ENCODE measurements at regions not wholly inside any gene's neighbourhood (a gene's known extent, or its start where the extent isn't known, plus 50 kb on each side); places are given as distances from the start of the nearest gene placed in this dataset.

- Histone ChIP-seq H3K4me1 (replicated peaks; ENCODE audit: insufficient read depth) (no peaks in the 10 kb centered on the region), H4K20me1 (ENCODE audit: insufficient read depth) (no peaks in the 10 kb centered on the region), H3K9me3 (ENCODE audit: insufficient read depth, low read depth) (no peaks in the 10 kb centered on the region), H3K27ac (no peak overlapping the region), H3K4me2 (no peak overlapping the region), H3K27me3 (ENCODE audit: insufficient read depth, low read depth) (no peaks in the 10 kb centered on the region), H3K9me2 (ENCODE audit: insufficient read depth) (no peaks in the 10 kb centered on the region), H3F3A (ENCODE audit: insufficient read depth, low read depth) (no peaks in the 10 kb centered on the region), H2AFZ (no peak overlapping the region), H3K79me2 (ENCODE audit: low read depth) (no peaks in the 10 kb centered on the region), H3K4me3 (no peak overlapping the region), H3K36me3 (ENCODE audit: low read depth) (no peaks in the 10 kb centered on the region)
- ChIA-PET CTCF (no interaction called here), POLR2A (ENCODE audit: unreplicated experiment) (no interaction called here)
- intact Hi-C loops (cut with micrococcal nuclease; ENCODE audit: unreplicated experiment), result no loop called here
- no TSS peak for BruUV-seq (replicated peaks)
- TF ChIP-seq EZH2 (IDR thresholded peaks at IDR 0.05; ENCODE audit: low read depth), result no peak
- no peak for TF ChIP-seq CTCF (conservative IDR thresholded peaks at IDR 0.05)
- DNase-seq, result no peak
These were observed 235.8 kb downstream of the EPHA7 start for GRCh38 chr6:93183531-93183972.

- CTCF ChIA-PET, result no interaction called here
These were observed 236.3 kb downstream of the EPHA7 start for GRCh38 chr6:93182938-93183479.

GRCh38 chr6:93177918-93178317, 241.4 kb downstream of the EPHA7 start:
- Histone ChIP-seq H2AFZ (no peak overlapping the region), H3K36me3 (ENCODE audit: low read depth) (no peaks in the 10 kb centered on the region), H4K20me1 (ENCODE audit: insufficient read depth) (no peaks in the 10 kb centered on the region), H3K9me2 (ENCODE audit: insufficient read depth) (no peaks in the 10 kb centered on the region), H3K79me2 (ENCODE audit: low read depth) (no peaks in the 10 kb centered on the region), H3K4me2 (no peak overlapping the region), H3K27ac (no peak overlapping the region), H3K4me1 (replicated peaks; ENCODE audit: insufficient read depth) (no peaks in the 10 kb centered on the region), H3F3A (ENCODE audit: insufficient read depth, low read depth) (no peaks in the 10 kb centered on the region), H3K27me3 (ENCODE audit: insufficient read depth, low read depth) (no peaks in the 10 kb centered on the region), H3K4me3 (no peak overlapping the region), H3K9me3 (ENCODE audit: insufficient read depth, low read depth) (no peaks in the 10 kb centered on the region)
- BruUV-seq (replicated peaks), result no TSS peak
- POLR2A ChIA-PET (ENCODE audit: unreplicated experiment), result no interaction called here
- TF ChIP-seq EZH2 (IDR thresholded peaks at IDR 0.05; ENCODE audit: low read depth) (no peak), CTCF (conservative IDR thresholded peaks at IDR 0.05) (no peak)
- intact Hi-C loops (cut with micrococcal nuclease; ENCODE audit: unreplicated experiment), result no loop called here
- no peak for DNase-seq
- CTCF ChIA-PET, result no interaction called here

More at GRCh38 chr6:93182938-93183479, 236.3 kb downstream of the EPHA7 start:
- H3K4me1 ChIP-seq (replicated peaks; ENCODE audit: insufficient read depth), result no peaks in the 10 kb centered on the region
- POLR2A ChIA-PET (ENCODE audit: unreplicated experiment), result no interaction called here
- H3K9me3 ChIP-seq (ENCODE audit: insufficient read depth, low read depth), result no peaks in the 10 kb centered on the region
- H4K20me1 ChIP-seq (ENCODE audit: insufficient read depth), result no peaks in the 10 kb centered on the region
- no peak overlapping the region for H3K4me2 ChIP-seq
- DNase-seq, result no peak
- H3F3A ChIP-seq (ENCODE audit: insufficient read depth, low read depth), result no peaks in the 10 kb centered on the region
- H3K36me3 ChIP-seq (ENCODE audit: low read depth), result no peaks in the 10 kb centered on the region
- intact Hi-C loops (cut with micrococcal nuclease; ENCODE audit: unreplicated experiment), result no loop called here
- no peaks in the 10 kb centered on the region for H3K9me2 ChIP-seq (ENCODE audit: insufficient read depth)
- H3K27me3 ChIP-seq (ENCODE audit: insufficient read depth, low read depth), result no peaks in the 10 kb centered on the region
- BruUV-seq (replicated peaks), result no TSS peak
- H3K79me2 ChIP-seq (ENCODE audit: low read depth), result no peaks in the 10 kb centered on the region
- no peak overlapping the region for H3K4me3 ChIP-seq
- no peak overlapping the region for H2AFZ ChIP-seq
- TF ChIP-seq CTCF (conservative IDR thresholded peaks at IDR 0.05), result no peak
- no peak for TF ChIP-seq EZH2 (IDR thresholded peaks at IDR 0.05; ENCODE audit: low read depth)
- H3K27ac ChIP-seq, result no peak overlapping the region
